GM21360 (cell line): ENCODE measurements at regions not wholly inside any gene's neighbourhood (a gene's known extent, or its start where the extent isn't known, plus 50 kb on each side); places are given as distances from the start of the nearest gene placed in this dataset.
"Not testable (repeated sequence)": the region's sequence is repeated elsewhere in the genome, so short reads cannot be mapped to it uniquely, and the experiment has no call there.

Experiments
- ATAC-seq: cut with Tn5 transposase; IDR thresholded peaks from one replicate; pipeline ENCODE4 v1.9.1; 2021; ENCODE audit warnings: mild to moderate bottlenecking, moderate library complexity; ENCODE audit not compliant: unreplicated experiment

DNA sequence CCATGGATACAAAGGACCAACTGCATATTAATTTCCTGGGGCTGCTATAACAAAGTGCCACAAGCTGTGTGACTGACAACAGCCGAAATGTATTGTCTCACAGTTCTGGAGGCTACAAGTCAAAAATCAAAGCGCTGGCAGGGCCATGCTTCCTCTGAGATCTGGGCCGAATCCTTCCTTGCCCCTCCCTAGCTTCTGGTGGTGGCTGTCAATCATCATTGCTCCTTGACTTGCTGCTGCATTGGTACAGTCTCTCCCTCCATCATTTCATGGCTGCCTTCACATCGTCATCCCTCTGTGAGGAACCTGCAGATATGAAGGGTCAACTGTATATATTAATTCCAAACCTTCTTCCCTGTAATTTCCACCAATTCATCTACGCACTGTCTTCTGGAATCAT, 118.3 kb downstream of the EXOC5 start:
- no peak for ATAC-seq

DNA sequence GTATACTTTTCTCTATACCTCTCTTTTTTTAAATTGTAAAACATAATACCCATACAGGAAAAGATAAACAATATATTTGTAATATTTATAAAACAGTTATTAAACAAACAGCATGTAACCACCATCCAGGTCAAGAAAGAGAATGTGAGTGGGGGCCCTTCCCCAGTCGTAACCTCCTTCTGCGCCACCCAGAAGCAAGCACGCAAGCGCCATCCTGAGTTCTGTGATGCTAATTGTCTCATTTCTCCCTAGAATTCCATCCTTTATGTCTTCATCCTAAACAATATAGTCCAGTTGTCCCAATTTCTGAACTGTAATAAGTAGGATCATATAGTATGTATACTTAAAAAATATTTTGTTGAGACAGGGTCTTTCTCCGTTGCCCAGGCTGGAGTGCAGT, 129.5 kb downstream of the EXOC5 start:
- ATAC-seq, result no peak

DNA sequence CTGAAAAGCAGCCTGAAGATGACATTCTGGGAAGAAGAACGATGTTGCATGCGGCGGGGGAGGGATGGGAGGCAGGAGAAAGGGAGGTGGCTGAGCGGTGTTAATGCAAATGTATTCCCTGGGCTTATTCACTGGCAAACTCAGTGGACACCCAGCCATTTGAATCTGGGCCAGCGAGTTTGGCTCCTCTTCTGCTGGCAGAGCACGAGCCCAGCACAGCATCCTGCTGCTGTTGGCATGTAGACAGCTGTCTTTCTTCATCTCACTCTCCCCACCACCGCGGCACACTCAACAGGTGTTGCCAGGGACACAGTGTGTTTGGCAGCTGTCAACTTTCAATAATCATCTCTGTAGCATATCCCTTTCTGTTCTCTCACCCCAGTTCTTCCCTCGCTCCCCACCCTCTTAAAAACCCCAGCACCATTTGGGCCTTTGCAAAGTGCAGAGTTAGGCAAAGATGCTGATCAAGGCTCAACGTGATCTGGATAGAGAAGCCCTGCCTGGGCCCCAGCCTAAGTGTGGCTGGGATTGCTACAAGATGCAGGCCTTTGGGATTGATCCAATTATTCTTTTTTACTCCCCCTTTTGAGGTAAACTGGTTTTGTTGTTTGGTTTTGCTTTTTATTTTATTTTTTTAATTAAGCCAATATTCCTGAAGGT, 131.9 kb downstream of the EXOC5 start:
- ATAC-seq, result no peak

DNA sequence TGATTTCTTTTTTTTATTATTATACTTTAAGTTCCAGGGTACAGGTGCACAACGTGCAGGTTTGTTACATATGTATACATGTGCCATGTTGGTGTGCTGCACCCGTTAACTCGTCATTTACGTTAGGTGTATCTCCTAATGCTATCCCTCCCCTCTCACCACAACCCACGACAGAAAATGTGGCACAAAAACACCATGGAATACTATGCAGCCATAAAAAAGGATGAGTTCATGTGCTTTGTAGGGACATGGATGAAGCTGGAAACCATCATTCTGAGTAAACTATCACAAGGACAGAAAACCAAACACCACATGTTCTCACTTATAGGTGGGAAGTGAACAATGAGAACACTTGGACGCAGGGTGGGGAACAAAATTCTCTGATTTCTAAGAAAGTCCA, 140.9 kb downstream of the EXOC5 start:
- not testable (repeated sequence) for ATAC-seq

DNA sequence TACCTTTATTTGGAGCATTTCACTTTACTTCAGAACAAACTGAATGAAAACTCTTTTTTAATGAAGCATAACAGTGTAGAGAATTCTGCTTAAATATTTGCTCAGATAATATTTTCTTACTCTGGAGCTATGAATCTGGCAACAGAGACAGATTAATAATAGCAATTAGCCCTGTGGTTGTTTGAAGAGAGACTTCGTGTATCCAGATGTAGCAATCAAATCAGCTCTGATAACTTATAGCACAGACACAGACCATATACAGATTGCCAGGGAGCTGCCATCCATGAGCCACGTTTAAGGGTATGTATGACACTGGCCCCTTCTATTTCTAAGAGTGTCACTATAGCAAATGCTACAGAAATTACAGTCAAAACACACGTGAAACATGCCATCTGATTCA, 146.6 kb downstream of the EXOC5 start:
- no peak for ATAC-seq

DNA sequence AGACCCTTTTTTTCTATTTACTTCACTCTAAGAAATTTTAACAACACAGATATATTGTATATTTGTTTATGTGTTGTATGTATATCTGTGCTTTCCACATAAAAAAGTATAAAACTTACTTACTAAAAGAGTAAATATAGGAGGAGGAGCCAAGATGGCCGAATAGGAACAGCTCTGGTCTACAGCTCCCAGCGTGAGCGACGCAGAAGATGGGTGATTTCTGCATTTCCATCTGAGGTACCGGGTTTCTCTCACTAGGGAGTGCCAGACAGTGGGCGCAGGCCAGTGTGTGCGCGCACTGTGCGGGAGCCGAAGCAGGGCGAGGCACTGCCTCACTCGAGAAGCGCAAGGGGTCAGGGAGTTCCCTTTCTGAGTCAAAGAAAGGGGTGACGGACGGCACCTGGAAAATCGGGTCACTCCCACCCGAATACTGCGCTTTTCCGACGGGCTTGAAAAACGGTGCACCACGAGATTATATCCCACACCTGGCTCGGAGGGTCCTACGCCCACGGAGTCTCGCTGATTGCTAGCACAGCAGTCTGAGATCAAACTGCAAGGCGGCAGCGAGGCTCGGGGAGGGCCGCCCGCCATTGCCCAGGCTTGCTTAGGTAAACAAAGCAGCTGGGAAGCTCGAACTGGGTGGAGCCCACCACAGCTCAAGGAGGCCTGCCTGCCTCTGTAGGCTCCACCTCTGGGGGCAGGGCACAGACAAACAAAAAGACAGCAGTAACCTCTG, 156.5 kb downstream of the EXOC5 start:
- not testable (repeated sequence) for ATAC-seq

DNA sequence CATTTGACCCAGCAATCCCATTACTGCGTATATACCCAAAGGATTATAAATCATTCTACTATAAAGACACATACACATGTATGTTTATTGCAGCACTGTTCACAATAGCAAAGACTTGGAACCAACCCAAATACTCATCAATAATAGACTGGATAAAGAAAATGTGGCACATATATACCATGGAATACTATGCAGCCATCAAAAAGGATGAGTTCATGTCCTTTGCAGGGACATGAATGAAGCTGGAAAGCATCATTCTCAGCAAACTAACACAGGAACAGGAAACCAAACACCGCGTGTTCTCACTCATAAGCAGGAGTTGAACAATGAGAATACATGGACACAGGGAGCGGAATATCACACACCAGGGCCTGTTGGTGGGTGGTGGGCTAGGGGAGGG, 158.3 kb downstream of the EXOC5 start:
- ATAC-seq, result not testable (repeated sequence)

DNA sequence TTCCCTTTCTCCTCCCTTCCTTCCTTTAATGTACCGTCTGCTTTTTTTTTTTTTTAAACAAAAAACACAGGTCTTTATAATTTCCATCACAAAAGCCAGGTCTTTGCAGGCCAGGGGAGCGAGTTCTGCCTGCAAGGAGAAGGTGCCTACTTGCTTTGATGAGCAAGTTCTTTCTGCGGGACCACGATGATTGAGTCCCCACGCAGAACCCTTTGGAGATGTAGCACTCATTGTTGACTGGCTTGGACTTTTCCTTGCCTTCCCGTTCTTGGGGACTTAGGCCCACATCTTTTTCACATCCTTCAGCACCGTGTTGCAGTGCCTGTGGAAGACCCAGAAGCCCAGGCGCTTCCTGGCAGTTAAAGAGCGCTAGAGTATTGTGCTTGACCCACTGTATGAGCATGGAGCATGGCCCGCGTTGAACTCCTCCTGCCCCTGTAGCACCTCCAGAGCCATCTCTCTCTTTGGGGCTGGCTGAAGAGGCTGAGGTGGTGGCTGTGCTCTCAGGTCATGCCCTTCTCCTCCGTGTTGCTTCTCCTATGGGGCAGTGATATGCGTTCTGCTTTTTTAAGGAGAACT, 177.6 kb downstream of the EXOC5 start:
- no peak for ATAC-seq

DNA sequence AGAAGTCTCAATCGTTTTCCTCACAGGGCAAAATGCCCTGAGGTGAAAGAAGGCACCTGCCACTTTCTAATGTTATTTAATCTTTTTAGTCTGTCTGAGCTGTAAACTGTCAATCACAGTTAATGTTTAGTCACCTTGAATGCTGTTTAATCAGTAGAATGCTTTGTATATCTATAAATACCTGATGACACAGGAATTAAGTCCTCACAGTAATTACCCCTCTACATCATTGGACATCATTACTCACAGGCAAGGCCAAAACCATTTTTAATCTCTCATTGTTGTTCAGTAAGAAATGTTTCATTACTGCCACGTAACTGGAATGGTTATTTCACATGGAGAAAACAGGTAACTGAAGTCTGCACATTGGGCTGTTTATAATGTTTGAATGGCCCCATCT, 178.8 kb downstream of the EXOC5 start:
- ATAC-seq, result no peak

DNA sequence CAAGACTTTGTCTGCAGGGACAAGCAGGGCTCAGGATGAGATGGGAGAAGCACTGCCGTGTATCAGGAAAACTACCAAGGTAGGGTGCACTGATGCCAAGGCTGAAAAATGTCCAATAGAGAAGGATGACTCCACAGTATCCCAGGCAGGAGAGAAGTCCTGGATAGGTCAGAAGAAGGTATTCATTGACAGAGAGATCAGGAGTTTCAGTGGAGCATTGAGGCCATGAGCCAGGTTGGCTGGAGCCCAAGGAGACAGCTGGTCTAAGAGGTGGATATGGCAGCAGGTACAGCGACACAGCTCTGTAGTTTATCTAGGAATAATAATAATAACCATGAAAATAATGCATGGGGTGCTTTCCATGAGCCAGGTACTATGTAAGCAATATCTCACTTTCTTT, 180.9 kb downstream of the EXOC5 start:
- ATAC-seq, result no peak

DNA sequence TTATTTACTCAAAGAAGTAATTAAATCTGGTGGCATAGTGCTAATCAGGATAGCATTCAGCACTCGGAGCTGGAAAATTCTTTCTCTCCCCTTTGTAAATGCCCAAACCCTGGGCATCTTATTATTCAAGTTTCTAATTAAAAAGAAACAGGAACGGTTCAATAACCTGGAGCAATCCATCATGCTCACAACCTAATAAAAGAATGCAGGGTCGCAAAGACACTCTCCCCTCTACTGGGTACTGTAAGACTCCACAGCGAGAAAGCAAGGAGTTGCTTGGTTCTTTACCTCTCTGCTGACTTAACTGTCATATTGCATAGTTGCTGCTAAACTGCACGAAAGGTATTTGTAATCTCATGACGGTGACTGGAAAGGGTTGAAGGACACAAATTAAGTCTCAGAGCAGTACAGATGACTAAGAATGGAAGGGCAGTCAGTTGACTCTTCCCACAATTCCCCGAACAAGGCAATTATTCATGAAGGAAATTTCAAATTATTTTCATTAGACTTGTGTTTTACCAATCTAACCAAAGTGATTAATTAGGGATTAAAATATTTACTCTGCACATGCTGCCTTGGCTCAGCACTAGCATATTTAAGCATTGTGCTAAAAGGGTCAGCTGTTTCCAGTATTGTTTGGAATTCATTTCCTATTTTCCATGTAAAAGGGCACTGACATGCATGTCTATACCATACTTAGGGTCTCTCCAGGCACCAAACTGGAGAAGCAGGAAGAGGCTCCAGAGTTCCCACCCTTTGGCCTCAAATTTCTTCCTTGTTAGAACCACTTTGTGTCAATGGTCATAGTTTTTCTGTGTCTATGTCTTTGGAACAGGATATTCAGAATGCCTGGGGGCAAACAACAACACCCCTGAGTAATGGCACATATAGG, 182.2 kb downstream of the EXOC5 start:
- no peak for ATAC-seq

DNA sequence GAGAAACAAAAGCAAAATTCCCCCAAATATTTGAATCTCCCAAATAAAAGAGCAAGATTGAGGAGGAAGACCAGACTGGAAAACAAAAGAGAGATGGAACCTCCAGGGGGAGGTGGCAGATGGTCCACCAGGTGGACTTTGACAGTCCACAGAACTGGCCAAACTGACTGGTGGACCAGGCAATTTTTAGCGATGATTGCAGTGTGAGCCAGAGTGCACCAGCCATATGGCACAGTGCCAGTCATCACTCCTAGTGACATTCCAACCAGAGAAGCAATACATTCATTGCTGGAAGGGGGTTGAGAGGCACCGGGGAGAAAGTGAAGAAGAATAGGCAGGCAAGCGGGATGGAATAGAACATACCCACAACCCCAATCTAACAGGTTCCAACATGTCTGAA, 182.9 kb downstream of the EXOC5 start:
- no peak for ATAC-seq

DNA sequence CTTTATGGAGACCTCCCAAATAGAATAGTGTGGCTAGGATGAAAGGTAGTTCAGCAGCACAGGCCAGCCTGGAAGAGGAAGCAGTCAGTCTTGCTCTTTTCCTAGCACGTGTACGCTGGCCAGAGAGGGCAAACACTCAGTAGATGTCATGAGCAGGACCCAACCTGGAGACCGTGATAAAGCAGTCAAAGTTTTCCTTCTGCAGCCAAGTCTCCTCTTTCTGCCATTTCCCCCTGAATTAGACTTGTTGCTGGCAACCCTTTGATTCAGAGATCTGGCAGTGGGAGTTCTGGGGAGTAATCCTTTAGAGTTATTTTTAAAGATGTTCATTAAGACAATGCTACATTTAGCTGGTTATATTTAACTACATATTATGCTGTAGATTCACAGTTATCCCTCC, 183.7 kb downstream of the EXOC5 start:
- no peak for ATAC-seq

DNA sequence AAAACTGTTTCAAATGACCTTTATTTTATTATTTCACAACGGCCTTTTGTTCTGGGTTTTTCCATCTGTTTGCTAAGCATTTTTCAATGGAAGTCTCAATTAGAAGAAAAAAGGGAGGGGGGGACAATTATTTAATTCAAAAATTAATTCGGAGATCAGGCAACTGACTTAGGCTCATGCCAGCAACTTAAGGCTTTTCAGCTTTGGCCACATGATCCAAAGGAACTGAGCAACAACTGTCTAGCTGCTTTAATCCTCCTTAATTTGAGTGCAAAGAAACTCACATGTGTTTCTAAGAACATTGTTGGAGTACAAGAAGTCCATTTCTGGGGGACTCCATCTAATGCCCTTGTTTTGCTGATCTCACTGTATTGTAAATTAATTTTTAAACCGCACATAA, 188.0 kb downstream of the EXOC5 start:
- ATAC-seq, result no peak

DNA sequence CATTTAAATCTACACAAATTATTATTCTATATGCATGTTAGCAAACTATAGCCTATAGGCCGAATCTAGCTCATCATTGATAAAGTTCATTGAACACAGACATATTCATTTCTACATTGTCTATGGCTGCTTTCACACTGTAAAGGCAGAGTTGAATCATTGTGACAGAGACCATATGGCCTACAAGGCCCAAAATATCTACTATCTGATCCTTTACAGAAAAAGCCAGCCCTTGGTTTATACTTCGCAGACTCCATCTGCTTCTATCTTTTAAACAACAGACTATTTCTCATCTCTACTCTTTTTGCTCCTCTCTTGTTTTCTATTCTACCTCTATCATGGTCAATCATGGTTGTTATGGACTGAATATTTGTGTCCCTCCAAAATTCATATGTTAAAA, 190.7 kb downstream of the EXOC5 start:
- ATAC-seq, result no peak

DNA sequence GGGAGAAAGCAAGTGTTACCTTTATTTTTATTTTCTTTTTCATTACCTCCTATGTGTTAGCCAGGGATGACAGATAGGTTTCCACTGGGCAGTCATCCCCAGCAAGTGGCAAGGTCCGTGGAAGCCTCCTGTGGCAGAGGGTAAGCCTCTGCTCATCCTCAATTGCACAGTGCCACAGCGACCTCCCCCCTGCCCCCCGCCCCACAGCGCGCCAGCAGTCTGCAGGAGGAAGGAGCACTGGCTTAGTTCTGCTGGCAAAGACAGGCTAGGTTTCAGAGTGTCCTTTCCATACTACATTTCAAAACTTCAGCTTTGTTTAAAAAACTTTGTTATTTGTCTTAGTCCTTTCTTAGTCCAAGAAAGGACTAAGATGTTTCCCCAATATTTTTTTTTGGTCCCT, 194.7 kb downstream of the EXOC5 start:
- no peak for ATAC-seq

DNA sequence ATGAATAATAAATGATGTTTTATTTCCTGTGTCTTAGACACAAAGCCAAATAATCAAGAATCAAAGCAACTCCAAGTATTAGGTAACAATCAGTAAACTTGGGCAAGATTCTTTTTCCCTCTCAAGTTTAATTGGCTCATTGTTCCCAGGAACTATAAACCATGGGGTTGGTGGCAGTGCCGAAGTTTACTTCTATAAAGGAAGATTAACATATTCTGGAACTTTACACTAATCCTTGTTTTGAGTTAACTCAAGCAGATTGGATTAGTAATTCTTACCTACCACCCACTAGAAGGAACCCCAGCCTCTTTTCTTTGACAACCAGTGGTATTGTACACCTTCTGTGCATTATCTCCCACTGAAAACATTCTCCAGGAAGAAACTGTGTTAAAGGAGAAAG, 197.1 kb downstream of the EXOC5 start:
- no peak for ATAC-seq

DNA sequence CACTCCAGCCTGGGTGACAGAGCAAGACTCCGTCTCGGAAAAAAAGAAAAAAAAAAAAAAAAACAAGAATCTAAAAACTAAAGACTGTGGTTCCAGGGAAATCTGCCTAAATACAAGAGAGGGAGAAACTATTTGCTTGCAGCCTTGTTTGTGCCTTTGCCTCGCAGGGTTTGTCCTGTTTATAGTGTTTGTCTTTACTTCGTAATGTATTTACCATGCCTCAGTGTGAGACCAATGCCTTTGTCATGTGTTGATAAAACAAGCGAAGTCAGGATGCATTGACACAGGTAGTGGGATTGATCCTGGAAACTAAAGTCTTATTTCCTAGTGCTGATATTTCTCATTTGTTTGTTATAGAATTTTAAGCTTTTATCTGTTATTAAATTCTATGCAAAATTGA, 199.0 kb downstream of the EXOC5 start:
- no peak for ATAC-seq

DNA sequence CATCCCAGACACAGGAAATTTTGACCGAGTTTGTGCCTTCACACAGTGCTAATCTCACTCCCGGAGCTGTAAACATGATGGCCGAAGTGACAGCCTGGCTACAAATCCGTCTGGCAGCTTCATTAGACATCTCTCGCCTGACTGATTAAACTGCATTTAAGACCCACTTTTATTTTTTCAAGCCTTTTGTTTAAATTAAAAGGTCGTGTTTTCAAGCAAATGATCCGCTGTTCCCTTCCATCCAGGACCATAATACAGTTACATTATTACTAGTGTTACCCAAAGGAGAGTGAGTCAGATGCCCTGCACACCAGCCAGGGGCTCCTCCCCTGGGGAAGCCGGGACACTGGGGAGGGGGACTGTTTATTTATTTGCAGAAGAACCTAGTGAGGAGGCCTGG, 200.2 kb downstream of the EXOC5 start:
- ATAC-seq, result no peak

DNA sequence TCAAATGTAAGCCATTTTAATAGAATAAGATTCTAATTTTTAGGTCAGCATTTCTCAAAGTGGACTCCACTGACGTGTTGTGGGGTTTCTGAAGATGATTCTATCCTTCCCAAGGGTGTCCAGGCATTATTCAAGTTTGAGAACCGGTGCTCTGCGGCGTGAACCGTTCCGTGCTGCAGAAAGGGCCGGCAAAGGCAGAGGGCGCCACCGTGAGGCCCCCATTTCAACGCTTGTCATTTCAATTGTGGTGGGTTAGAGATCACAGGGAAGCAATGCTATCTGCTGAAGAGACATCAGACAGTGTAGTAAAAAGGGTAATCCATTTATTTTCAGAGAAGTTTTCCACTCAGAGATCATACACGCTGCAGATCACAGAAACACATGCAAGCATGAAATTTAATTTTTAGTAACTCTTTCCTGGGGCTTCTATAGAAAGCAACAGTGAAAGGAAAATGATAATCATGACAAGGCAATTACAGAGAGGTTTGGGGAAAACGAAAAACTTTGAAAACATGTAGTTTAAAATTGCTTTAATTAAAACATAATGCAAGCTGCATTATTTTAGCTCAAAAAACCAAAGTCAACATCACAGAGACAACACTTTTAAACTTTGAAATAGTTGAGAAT, 201.7 kb downstream of the EXOC5 start:
- no peak for ATAC-seq

DNA sequence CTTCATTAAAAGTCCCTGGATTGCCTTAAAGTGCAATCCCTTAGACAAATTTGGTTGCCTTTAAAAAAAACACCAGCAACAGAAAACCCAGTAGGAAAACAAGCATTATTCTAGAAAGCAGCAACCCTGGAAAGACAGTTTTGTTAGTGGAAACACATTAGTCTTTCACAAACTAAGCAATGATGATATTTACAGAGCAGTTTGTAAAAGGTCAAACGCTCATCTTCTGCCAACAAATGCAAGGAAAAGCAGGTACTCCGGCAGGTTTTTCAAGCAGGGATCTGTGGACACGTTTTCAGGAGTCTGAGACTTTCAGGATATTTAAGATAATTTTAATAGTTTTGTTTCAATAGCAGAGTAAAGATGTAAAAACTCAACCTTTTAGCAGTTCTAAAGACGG, 202.2 kb downstream of the EXOC5 start:
- ATAC-seq, result no peak
